ENCODE measurements at regions not wholly inside any gene's neighbourhood (a gene's known extent, or its start where the extent isn't known, plus 50 kb on each side); places are given as distances from the start of the nearest gene placed in this dataset.
A peak's percentile ranks its signal among the peaks of the same experiment; 100 is the strongest.

GRCh38 chr10:42973411-42973810, 103.5 kb upstream of the RET start:
- CTCF ChIA-PET = interaction anchor here (0.6 kb wide), 1 partner anchor 9 kb away, joined by 3 read pairs; no protein-coding TSS in a partner anchor

DNA sequence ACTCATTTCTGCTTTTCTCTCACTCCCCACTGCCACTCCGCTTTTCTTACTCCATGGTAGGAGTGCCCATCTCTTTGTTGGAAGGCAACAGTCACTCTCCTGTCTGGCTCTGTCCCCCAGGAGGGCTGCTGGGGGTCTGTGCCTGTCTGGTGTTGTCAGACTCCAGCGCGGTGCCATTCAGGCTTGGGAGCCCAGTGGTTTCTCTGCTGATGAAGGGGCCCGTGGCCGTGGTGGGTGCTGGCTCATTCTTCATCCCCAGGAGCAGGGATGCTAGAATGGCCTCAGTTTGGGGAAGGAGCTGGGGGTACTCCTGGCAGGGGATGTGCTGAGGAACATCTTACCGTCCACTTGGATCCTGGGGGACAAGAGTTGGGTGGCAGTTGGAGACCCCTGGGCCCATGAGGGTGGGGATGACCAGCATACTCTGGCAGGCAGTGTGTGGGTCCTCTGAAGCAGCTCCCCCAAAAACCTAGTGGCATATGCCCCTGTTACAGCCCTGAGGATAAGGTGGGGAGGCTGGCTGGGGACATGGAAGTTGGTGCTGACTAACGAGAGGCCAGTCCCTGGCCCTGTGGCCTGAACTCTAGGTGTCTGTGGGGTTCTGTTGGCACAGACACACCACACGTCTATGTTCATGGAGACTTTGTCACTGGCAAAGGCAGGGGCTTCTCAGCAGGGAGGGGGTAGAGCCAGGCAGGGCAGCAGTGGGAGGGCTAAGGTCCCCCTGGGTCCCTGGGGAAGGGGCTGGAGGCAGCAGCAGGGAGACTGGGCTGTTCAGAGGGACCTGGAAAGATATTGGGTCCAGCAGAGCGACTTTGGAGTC, 102.8 kb upstream of the RET start:
- Histone ChIP-seq H3K36me3 (ENCODE audit: control insufficient read depth in 2 of 2, insufficient read depth in 1 of 2, low read length in 2 of 2) (no peaks in the 10 kb centered on the region), H3K27ac (ENCODE audit: extremely low read depth, low read depth, low read length) (no peak overlapping the region), H3K9me3 (ENCODE audit: control insufficient read depth, insufficient read depth, low read depth, low read length) (no peaks in the 10 kb centered on the region), H3K4me3 (ENCODE audit: low read depth, low read length) (no peak overlapping the region), H3K4me1 (ENCODE audit: control insufficient read depth, insufficient read depth, low read length) (no peaks in the 10 kb centered on the region)
- ChIA-PET POLR2A (interaction anchor here (0.6 kb wide), 1 partner anchor 63 kb away, joined by 4 read pairs; no protein-coding TSS in a partner anchor), CTCF (no interaction called here)
- TF ChIP-seq ZNF16 (tag by site-specific recombination; IDR thresholded peaks at IDR 0.05; ENCODE audit: low read depth) = no peak
- TF ChIP-seq ZNF626 (tag by site-specific recombination; IDR thresholded peaks at IDR 0.05) = no peak
- no peak for TF ChIP-seq ZNF692 (tag by site-specific recombination; IDR thresholded peaks at IDR 0.05)
- no peak for TF ChIP-seq INSM2 (tag by site-specific recombination; IDR thresholded peaks at IDR 0.05)
- TF ChIP-seq ZNF211 (tag by site-specific recombination; IDR thresholded peaks at IDR 0.05; ENCODE audit: low read depth) = no peak
- TF ChIP-seq ZNF174 (tag by site-specific recombination; IDR thresholded peaks at IDR 0.05) = no peak
- TF ChIP-seq, protein P1, sequence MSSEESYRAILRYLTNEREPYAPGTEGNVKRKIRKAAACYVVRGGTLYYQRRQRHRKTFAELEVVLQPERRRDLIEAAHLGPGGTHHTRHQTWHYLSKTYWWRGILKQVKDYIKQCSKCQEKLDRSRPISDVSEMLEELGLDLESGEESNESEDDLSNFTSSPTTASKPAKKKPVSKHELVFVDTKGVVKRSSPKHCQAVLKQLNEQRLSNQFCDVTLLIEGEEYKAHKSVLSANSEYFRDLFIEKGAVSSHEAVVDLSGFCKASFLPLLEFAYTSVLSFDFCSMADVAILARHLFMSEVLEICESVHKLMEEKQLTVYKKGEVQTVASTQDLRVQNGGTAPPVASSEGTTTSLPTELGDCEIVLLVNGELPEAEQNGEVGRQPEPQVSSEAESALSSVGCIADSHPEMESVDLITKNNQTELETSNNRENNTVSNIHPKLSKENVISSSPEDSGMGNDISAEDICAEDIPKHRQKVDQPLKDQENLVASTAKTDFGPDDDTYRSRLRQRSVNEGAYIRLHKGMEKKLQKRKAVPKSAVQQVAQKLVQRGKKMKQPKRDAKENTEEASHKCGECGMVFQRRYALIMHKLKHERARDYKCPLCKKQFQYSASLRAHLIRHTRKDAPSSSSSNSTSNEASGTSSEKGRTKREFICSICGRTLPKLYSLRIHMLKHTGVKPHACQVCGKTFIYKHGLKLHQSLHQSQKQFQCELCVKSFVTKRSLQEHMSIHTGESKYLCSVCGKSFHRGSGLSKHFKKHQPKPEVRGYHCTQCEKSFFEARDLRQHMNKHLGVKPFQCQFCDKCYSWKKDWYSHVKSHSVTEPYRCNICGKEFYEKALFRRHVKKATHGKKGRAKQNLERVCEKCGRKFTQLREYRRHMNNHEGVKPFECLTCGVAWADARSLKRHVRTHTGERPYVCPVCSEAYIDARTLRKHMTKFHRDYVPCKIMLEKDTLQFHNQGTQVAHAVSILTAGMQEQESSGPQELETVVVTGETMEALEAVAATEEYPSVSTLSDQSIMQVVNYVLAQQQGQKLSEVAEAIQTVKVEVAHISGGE (tag by site-specific recombination; conservative IDR thresholded peaks at IDR 0.05; ENCODE audit: low read depth) = no peak
- no peak for TF ChIP-seq ZNF521 (tag by site-specific recombination; IDR thresholded peaks at IDR 0.05)
- no peak for TF ChIP-seq KLF8 (tag by site-specific recombination; IDR thresholded peaks at IDR 0.05)
- no peak for TF ChIP-seq ZNF114 (tag by site-specific recombination; IDR thresholded peaks at IDR 0.05)
- no peak for TF ChIP-seq ZNF2 (tag by site-specific recombination; IDR thresholded peaks at IDR 0.05)
- TF ChIP-seq ZFP69B (tag by site-specific recombination; IDR thresholded peaks at IDR 0.05) = no peak
- no peak for TF ChIP-seq ZBTB17 (tag by site-specific recombination; IDR thresholded peaks at IDR 0.05)
- no peak for TF ChIP-seq ZNF362 (tag by site-specific recombination; IDR thresholded peaks at IDR 0.05)
- no peak for TF ChIP-seq BCL11A (tag by site-specific recombination; IDR thresholded peaks at IDR 0.05; ENCODE audit: low read depth)
- no peak for TF ChIP-seq HOXD13 (CRISPR knock-in tag; IDR thresholded peaks at IDR 0.05; ENCODE audit: borderline replicate concordance)
- no peak for TF ChIP-seq ZBTB21 (tag by site-specific recombination; IDR thresholded peaks at IDR 0.05)

More at GRCh38 chr10:42973411-42973810, 103.5 kb upstream of the RET start:
- Histone ChIP-seq H3K9me3 (ENCODE audit: control insufficient read depth, insufficient read depth, low read depth, low read length) (no peaks in the 10 kb centered on the region), H3K27ac (ENCODE audit: extremely low read depth, low read depth, low read length) (no peak overlapping the region), H3K4me3 (ENCODE audit: low read depth, low read length) (no peak overlapping the region), H3K36me3 (ENCODE audit: control insufficient read depth in 2 of 2, insufficient read depth in 1 of 2, low read length in 2 of 2) (no peaks in the 10 kb centered on the region), H3K4me1 (ENCODE audit: control insufficient read depth, insufficient read depth, low read length) (no peaks in the 10 kb centered on the region)
- POLR2A ChIA-PET = interaction anchor here (0.6 kb wide), 1 partner anchor 63 kb away, joined by 4 read pairs; no protein-coding TSS in a partner anchor
- TF ChIP-seq ZNF341 (tag by site-specific recombination; IDR thresholded peaks at IDR 0.05; ENCODE audit: low read depth) (peak; percentile 61), ZNF426 (tag by site-specific recombination; IDR thresholded peaks at IDR 0.05) (no peak)

All from HEK293 (cell line).